Trophoblast cell (in vitro differentiated cells and primary cell): ENCODE measurements at regions not wholly inside any gene's neighbourhood (a gene's known extent, or its start where the extent isn't known, plus 50 kb on each side); places are given as distances from the start of the nearest gene placed in this dataset.

Experiments used
- DNase-seq, 2 donors: peaks; one replicate each; pipeline ENCODE4 v3.0.0-alpha.2; 2016
- H2AFZ ChIP-seq: 2 replicates; pipeline ENCODE4 v1.6.1; 2013; ENCODE audit warnings: low read length, moderate library complexity, mild to moderate bottlenecking; ENCODE audit not compliant: insufficient read depth, poor library complexity
- H2AK5ac ChIP-seq: 2 replicates; pipeline ENCODE4 v1.6.1; 2013; ENCODE audit warnings: mild to moderate bottlenecking, low read length
- H2BK120ac ChIP-seq: 2 replicates; pipeline ENCODE4 v1.6.1; 2013; ENCODE audit warnings: low read length, mild to moderate bottlenecking, moderate library complexity; ENCODE audit not compliant: insufficient read depth, poor library complexity
- H2BK12ac ChIP-seq: 2 replicates; pipeline ENCODE4 v1.6.1; 2013; ENCODE audit warnings: mild to moderate bottlenecking, low read length, moderate library complexity
- H2BK5ac ChIP-seq: 2 replicates; pipeline ENCODE4 v1.6.1; 2013; ENCODE audit warnings: low read length, low read depth, moderate library complexity, mild to moderate bottlenecking; ENCODE audit not compliant: poor library complexity
- H3K14ac ChIP-seq: 2 replicates; pipeline ENCODE4 v1.6.1; 2013; ENCODE audit warnings: mild to moderate bottlenecking, low read length
- H3K18ac ChIP-seq: 2 replicates; pipeline ENCODE4 v1.6.1; 2013; ENCODE audit warnings: mild to moderate bottlenecking, low read length
- H3K23ac ChIP-seq: 2 replicates; pipeline ENCODE4 v1.6.1; 2013; ENCODE audit warnings: low read length
- H3K27ac ChIP-seq: 2 replicates; pipeline ENCODE4 v1.5.1; 2013; ENCODE audit warnings: low read depth, mild to moderate bottlenecking, inconsistent platforms, low read length, moderate library complexity
- H3K27me3 ChIP-seq: 2 replicates; pipeline ENCODE4 v1.6.1; 2013; ENCODE audit warnings: inconsistent platforms, mild to moderate bottlenecking, low read length, moderate library complexity; ENCODE audit not compliant: insufficient read depth
- H3K36me3 ChIP-seq, 2 experiments: 1 replicate in 1 of 2; 2 replicates in 1 of 2; pipeline ENCODE4 v1.6.1; 2013; ENCODE audit warnings: low read length in 2 of 2, mild to moderate bottlenecking in 2 of 2, moderate library complexity in 1 of 2; ENCODE audit not compliant: insufficient read depth in 2 of 2, control insufficient read depth in 1 of 2
- H3K4ac ChIP-seq: 2 replicates; pipeline ENCODE4 v1.6.1; 2013; ENCODE audit warnings: low read depth, mild to moderate bottlenecking, low read length, moderate library complexity
- H3K4me1 ChIP-seq, 2 experiments: 1 replicate in 1 of 2; 2 replicates in 1 of 2; pipeline ENCODE4 v1.6.1; 2013; ENCODE audit warnings: low read length in 2 of 2, mild to moderate bottlenecking in 2 of 2, moderate library complexity in 1 of 2; ENCODE audit not compliant: insufficient read depth in 2 of 2, control insufficient read depth in 1 of 2
- H3K4me2 ChIP-seq: 2 replicates; pipeline ENCODE4 v1.6.1; 2013; ENCODE audit warnings: inconsistent platforms, mild to moderate bottlenecking, low read length, moderate library complexity
- H3K4me3 ChIP-seq: 2 replicates; pipeline ENCODE4 v1.5.1; 2013; ENCODE audit warnings: mild to moderate bottlenecking, low read depth, low read length, inconsistent platforms
- H3K79me1 ChIP-seq: one replicate; pipeline ENCODE4 v1.6.1; 2013; ENCODE audit warnings: low read length
- H3K79me2 ChIP-seq: 2 replicates; pipeline ENCODE4 v1.6.1; 2013; ENCODE audit warnings: low read length, mild to moderate bottlenecking; ENCODE audit not compliant: control insufficient read depth, insufficient read depth, poor library complexity
- H3K9ac ChIP-seq: 2 replicates; pipeline ENCODE4 v1.6.1; 2013; ENCODE audit warnings: mild to moderate bottlenecking, low read length
- H3K9me3 ChIP-seq: 2 replicates; pipeline ENCODE4 v1.6.1; 2013; ENCODE audit warnings: low read depth, mild to moderate bottlenecking, control low read depth, inconsistent platforms, low read length; ENCODE audit not compliant: insufficient read depth
- H4K12ac ChIP-seq: 2 replicates; pipeline ENCODE4 v1.6.1; 2013; ENCODE audit warnings: low read depth, mild to moderate bottlenecking, low read length, moderate library complexity
- H4K8ac ChIP-seq: 2 replicates; pipeline ENCODE4 v1.6.1; 2013; ENCODE audit warnings: low read depth, mild to moderate bottlenecking, low read length, moderate library complexity
- H4K91ac ChIP-seq: one replicate; pipeline ENCODE4 v1.6.1; 2013; ENCODE audit warnings: low read depth, mild to moderate bottlenecking, low read length, moderate library complexity
- WGBS: extraction: QIAGEN DNeasy Blood & Tissue Kit; methylation state at CpG from one replicate; pipeline ENCODE4 v1.1.7; 2013; ENCODE audit warnings: missing lambda C conversion rate; ENCODE audit not compliant: insufficient read length, insufficient coverage; ENCODE audit errors: extremely low coverage; 5-methylcytosine and 5-hydroxymethylcytosine counted together

- H2AK5ac ChIP-seq: no peak overlapping the region
- no peak overlapping the region for H3K18ac ChIP-seq
- H3K4me3 ChIP-seq: no peak overlapping the region
- H3K4me1 ChIP-seq: no peaks in the 10 kb centered on the region
- no peak overlapping the region for H3K4ac ChIP-seq
- no peaks in the 10 kb centered on the region for H3K27me3 ChIP-seq
- H3K9ac ChIP-seq: no peak overlapping the region
- WGBS: no CpG with 5 or more reads among the region's 3 CpGs
- DNase-seq: peak in 1 of 2 donors; percentile 65
- no peak overlapping the region for H4K8ac ChIP-seq
- H2AFZ ChIP-seq: no peak overlapping the region
- H4K12ac ChIP-seq: no peak overlapping the region
- H3K36me3 ChIP-seq: no peaks in the 10 kb centered on the region
- no peaks in the 10 kb centered on the region for H3K79me2 ChIP-seq
- no peak overlapping the region for H3K27ac ChIP-seq
- H3K4me2 ChIP-seq: no peak overlapping the region
- H3K79me1 ChIP-seq: no peaks in the 10 kb centered on the region
- no peak overlapping the region for H2BK12ac ChIP-seq
- no peak overlapping the region for H4K91ac ChIP-seq
- no peak overlapping the region for H2BK5ac ChIP-seq
- H2BK120ac ChIP-seq: no peak overlapping the region
- no peaks in the 10 kb centered on the region for H3K9me3 ChIP-seq
- no peak overlapping the region for H3K23ac ChIP-seq
- H3K14ac ChIP-seq: no peak overlapping the region
Measured at GRCh38 chr4:145388043-145388442, 93.6 kb upstream of the SMAD1 start.

DNA sequence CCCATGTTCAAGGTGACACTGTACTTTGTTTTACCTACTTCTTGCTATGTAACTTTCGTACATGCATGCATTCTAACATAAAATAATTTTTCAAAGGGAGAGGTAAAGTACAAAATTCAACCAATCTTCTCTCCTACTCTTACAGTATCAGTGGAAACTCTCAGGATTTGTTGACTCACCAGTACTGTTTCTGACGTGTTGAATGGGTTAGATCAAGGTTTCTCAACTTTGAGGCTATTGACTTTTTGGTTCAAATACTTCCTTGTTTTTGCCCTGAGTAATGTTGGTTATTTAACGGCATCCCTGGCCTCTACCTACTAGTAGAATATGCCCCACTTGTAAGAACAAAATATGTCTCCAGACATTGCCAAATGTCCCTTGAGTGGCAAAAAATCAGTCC lies 94.6 kb upstream of the SMAD1 start:
- H3K79me1 ChIP-seq: no peaks in the 10 kb centered on the region
- H2BK12ac ChIP-seq: no peak overlapping the region
- H3K18ac ChIP-seq: no peak overlapping the region
- DNase-seq: no peak
- no peak overlapping the region for H4K8ac ChIP-seq
- no peaks in the 10 kb centered on the region for H3K79me2 ChIP-seq
- H3K4me2 ChIP-seq: no peak overlapping the region
- H3K9me3 ChIP-seq: no peaks in the 10 kb centered on the region
- no peak overlapping the region for H3K9ac ChIP-seq
- no CpG with 5 or more reads among the region's 3 CpGs for WGBS
- no peak overlapping the region for H2AFZ ChIP-seq
- no peak overlapping the region for H3K4me3 ChIP-seq
- H4K12ac ChIP-seq: no peak overlapping the region
- H3K14ac ChIP-seq: no peak overlapping the region
- H2BK5ac ChIP-seq: no peak overlapping the region
- no peaks in the 10 kb centered on the region for H3K4me1 ChIP-seq
- H3K27me3 ChIP-seq: no peaks in the 10 kb centered on the region
- no peak overlapping the region for H2BK120ac ChIP-seq
- H3K4ac ChIP-seq: no peak overlapping the region
- no peak overlapping the region for H2AK5ac ChIP-seq
- H3K27ac ChIP-seq: no peak overlapping the region
- H3K36me3 ChIP-seq: no peaks in the 10 kb centered on the region
- no peak overlapping the region for H4K91ac ChIP-seq
- H3K23ac ChIP-seq: no peak overlapping the region

DNA sequence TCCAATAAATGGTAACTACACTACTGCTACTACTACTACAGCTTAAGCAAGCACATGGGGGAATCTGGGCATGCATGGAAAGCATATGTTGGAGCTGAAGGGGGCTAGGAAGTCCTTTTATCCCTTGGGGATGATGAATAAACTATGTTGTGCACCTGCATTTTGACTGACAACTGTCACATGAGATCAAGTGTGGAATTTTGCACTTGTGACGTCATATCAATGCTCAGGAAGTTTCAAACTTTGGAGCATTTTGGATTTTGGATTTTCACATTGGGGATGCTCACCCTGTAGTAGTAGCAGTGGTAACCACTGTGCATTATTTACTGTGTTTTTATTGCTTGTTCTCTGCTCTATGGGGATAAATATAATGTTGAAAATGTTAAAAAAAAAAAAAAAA lies 100.5 kb upstream of the SMAD1 start:
- Histone ChIP-seq H2AK5ac (no peak overlapping the region), H3K4me1 (no peaks in the 10 kb centered on the region), H3K9ac (no peak overlapping the region), H3K27ac (no peak overlapping the region), H3K14ac (no peak overlapping the region), H3K4ac (no peak overlapping the region), H2BK120ac (no peak overlapping the region), H3K79me1 (no peaks in the 10 kb centered on the region), H2AFZ (no peak overlapping the region), H4K91ac (no peak overlapping the region), H3K23ac (no peak overlapping the region), H4K12ac (no peak overlapping the region), H3K4me3 (no peak overlapping the region), H3K4me2 (no peak overlapping the region), H3K36me3 (no peaks in the 10 kb centered on the region), H2BK5ac (no peak overlapping the region), H3K9me3 (no peaks in the 10 kb centered on the region), H3K79me2 (no peaks in the 10 kb centered on the region), H3K27me3 (no peaks in the 10 kb centered on the region), H4K8ac (no peak overlapping the region), H2BK12ac (no peak overlapping the region), H3K18ac (no peak overlapping the region)
- WGBS: no CpG with 5 or more reads among the region's 1 CpG
- DNase-seq: no peak

DNA sequence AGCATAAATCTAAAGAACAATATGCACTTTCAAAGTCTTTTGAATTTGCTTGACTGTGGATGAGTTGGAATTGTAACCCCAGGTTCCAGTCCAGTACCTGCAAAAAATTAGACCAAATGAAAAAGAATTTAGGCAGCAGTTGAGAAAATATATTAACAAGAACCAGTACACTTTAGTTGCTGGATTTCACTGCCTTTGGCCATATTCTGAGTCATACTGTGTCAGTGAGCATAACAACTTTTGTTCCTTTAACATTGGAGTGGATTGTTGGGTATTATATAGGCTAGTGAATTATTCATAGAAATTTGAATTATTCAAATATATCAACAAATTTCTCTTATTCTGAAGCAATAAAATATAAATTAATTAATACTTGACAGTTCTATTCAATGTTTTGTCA lies 101.5 kb upstream of the SMAD1 start:
- no peaks in the 10 kb centered on the region for H3K4me1 ChIP-seq
- H2AFZ ChIP-seq: no peak overlapping the region
- H2BK120ac ChIP-seq: no peak overlapping the region
- H3K14ac ChIP-seq: no peak overlapping the region
- H3K9ac ChIP-seq: no peak overlapping the region
- no peak overlapping the region for H4K8ac ChIP-seq
- no peak overlapping the region for H3K4me2 ChIP-seq
- no peaks in the 10 kb centered on the region for H3K9me3 ChIP-seq
- no peak for DNase-seq
- H3K23ac ChIP-seq: no peak overlapping the region
- H3K36me3 ChIP-seq: no peaks in the 10 kb centered on the region
- no peak overlapping the region for H4K12ac ChIP-seq
- no peak overlapping the region for H3K4ac ChIP-seq
- no peaks in the 10 kb centered on the region for H3K79me1 ChIP-seq
- no peaks in the 10 kb centered on the region for H3K79me2 ChIP-seq
- no peaks in the 10 kb centered on the region for H3K27me3 ChIP-seq
- no peak overlapping the region for H2AK5ac ChIP-seq
- H2BK5ac ChIP-seq: no peak overlapping the region
- no peak overlapping the region for H2BK12ac ChIP-seq
- H3K4me3 ChIP-seq: no peak overlapping the region
- H4K91ac ChIP-seq: no peak overlapping the region
- H3K18ac ChIP-seq: no peak overlapping the region
- H3K27ac ChIP-seq: no peak overlapping the region

DNA sequence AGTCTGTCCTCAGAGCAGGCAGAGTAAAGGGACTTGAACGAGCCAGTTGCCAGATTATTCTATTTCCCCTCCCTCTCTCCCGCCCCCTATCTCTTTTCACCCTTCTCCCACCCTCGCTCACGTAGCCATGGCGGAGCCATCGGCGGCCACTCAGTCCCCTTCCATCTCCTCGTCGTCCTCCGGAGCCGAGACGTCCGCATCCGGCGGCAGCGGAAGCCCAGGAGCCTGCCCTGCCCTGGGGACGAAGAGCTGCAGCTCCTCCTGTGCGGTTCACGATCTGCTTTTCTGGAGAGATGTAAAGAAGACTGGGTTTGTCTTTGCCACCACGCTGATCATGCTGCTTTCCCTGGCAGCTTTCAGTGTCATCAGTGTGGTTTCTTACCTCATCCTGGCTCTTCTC lies 106.2 kb upstream of the SMAD1 start:
- Histone ChIP-seq H4K91ac (no peak overlapping the region), H3K4ac (no peak overlapping the region), H3K4me2 (no peak overlapping the region), H3K79me1 (no peaks in the 10 kb centered on the region), H2BK5ac (no peak overlapping the region), H3K27ac (no peak overlapping the region), H3K18ac (no peak overlapping the region), H2BK120ac (no peak overlapping the region), H4K8ac (no peak overlapping the region), H2BK12ac (no peak overlapping the region), H3K27me3 (no peaks in the 10 kb centered on the region), H2AFZ (no peak overlapping the region), H3K79me2 (no peaks in the 10 kb centered on the region), H3K23ac (no peak overlapping the region), H4K12ac (no peak overlapping the region), H3K9me3 (no peaks in the 10 kb centered on the region), H3K4me1 (no peaks in the 10 kb centered on the region), H3K4me3 (no peak overlapping the region), H3K36me3 (no peaks in the 10 kb centered on the region), H3K14ac (no peak overlapping the region), H2AK5ac (no peak overlapping the region), H3K9ac (no peak overlapping the region)
- WGBS: no CpG with 5 or more reads among the region's 20 CpGs
- peak in 1 of 2 donors; percentile 9 for DNase-seq
